B cell (primary cell): ENCODE measurements at regions not wholly inside any gene's neighbourhood (a gene's known extent, or its start where the extent isn't known, plus 50 kb on each side); places are given as distances from the start of the nearest gene placed in this dataset.

Experiments used
- ATAC-seq: fragments of 200-7000 bp; cut with Tn5 transposase; one replicate; pipeline ENCODE4 v1.10.0; 2021; ENCODE audit warnings: low read depth, mild to moderate bottlenecking, moderate number of reproducible peaks, moderate library complexity
- CTCF ChIA-PET: fragments of 350-600 bp; sonication (Branson Sonifier 250); formaldehyde crosslinking; loops from one replicate; lab custom pipeline; 2021; ENCODE audit warnings: antibody characterized with exemption, inconsistent platforms; lab: Charles Lee
- POLR2A ChIA-PET: fragments of 350-600 bp; sonication (Branson Sonifier 250); formaldehyde crosslinking; loops from one replicate; lab custom pipeline; 2021; ENCODE audit warnings: antibody characterized with exemption; lab: Charles Lee
- DNase-seq: peaks from one replicate; pipeline ENCODE4 v3.0.0; 2013
- H2AFZ ChIP-seq: 2 replicates; pipeline ENCODE4 v1.6.1; 2012; ENCODE audit warnings: mild to moderate bottlenecking, low read depth, low read length; ENCODE audit not compliant: insufficient read depth, poor library complexity, severe bottlenecking
- H3K27ac ChIP-seq, 2 donors: 1 replicate in 1 of 2; 2 replicates in 1 of 2; pipeline ENCODE4 v1.5.1; 2012 to 2013; ENCODE audit warnings: low read length in 2 of 2, mild to moderate bottlenecking in 2 of 2, moderate library complexity in 1 of 2
- H3K27me3 ChIP-seq, 4 experiments: fragments of 200-600 bp in 1 of 4; sonication (generic) in 1 of 4; replicated peaks in 1 of 4; 1 replicate in 2 of 4; 2 replicates in 2 of 4; pipeline versions ENCODE4 v1.6.1 to v1.7.0; 2013 to 2016; ENCODE audit warnings: low read length in 3 of 4, mild to moderate bottlenecking in 2 of 4, mixed read lengths in 1 of 4, moderate library complexity in 1 of 4; ENCODE audit not compliant: insufficient read depth in 4 of 4, control insufficient read depth in 3 of 4; ENCODE audit errors: control extremely low read depth in 1 of 4
- H3K36me3 ChIP-seq, 2 experiments: replicated peaks in 1 of 2; 1 replicate in 1 of 2; 2 replicates in 1 of 2; pipeline versions ENCODE4 v1.6.1 to v1.7.1; 2013; ENCODE audit warnings: low read length in 1 of 2; ENCODE audit not compliant: insufficient read depth in 2 of 2, control insufficient read depth in 1 of 2; ENCODE audit errors: control extremely low read depth in 1 of 2, extremely low read depth in 1 of 2
- H3K4me1 ChIP-seq, 2 donors: fragments of 200-600 bp in 1 of 2; sonication (generic) in 1 of 2; 1 replicate in 1 of 2; 2 replicates in 1 of 2; pipeline versions ENCODE4 v1.5.1 to v1.6.1; 2013 to 2017; ENCODE audit warnings: low read length in 2 of 2; ENCODE audit not compliant: control insufficient read depth in 2 of 2, insufficient read depth in 2 of 2
- H3K4me2 ChIP-seq: replicated peaks from 2 replicates; pipeline ENCODE3; 2012; ENCODE audit warnings: mild to moderate bottlenecking, low read depth, low read length; ENCODE audit not compliant: poor library complexity, severe bottlenecking
- H3K4me3 ChIP-seq, 5 experiments: fragments of 200-600 bp in 1 of 5; sonication (generic) in 1 of 5; 1 replicate in 3 of 5; 2 replicates in 2 of 5; pipeline versions ENCODE4 v1.5.1 to v1.7.0; 2011 to 2016; ENCODE audit warnings: low read length in 4 of 5, mild to moderate bottlenecking in 4 of 5, low read depth in 2 of 5, control low read depth in 1 of 5, moderate library complexity in 1 of 5; ENCODE audit not compliant: insufficient read depth in 1 of 5; ENCODE audit errors: control extremely low read depth in 1 of 5, extremely low read depth in 1 of 5
- H3K79me2 ChIP-seq: fragments of 200-600 bp; sonication (generic); one replicate; pipeline ENCODE4 v1.6.0; 2016; ENCODE audit warnings: low read length; ENCODE audit not compliant: control insufficient read depth, insufficient read depth
- H3K9ac ChIP-seq: fragments of 200-600 bp; sonication (generic); 2 replicates; pipeline ENCODE4 v1.6.1; 2017; ENCODE audit warnings: mild to moderate bottlenecking, low read length, moderate library complexity
- H3K9me3 ChIP-seq, 3 donors: one replicate each; pipeline versions ENCODE4 v1.6.1 to v1.7.1; 2013; ENCODE audit warnings: low read length in 2 of 3; ENCODE audit not compliant: control insufficient read depth in 2 of 3, insufficient read depth in 1 of 3; ENCODE audit errors: control extremely low read depth in 1 of 3
- H4K20me1 ChIP-seq: 2 replicates; pipeline ENCODE4 v1.6.0; 2012; ENCODE audit warnings: mild to moderate bottlenecking, low read length; ENCODE audit not compliant: insufficient read depth, control insufficient read depth, poor library complexity, severe bottlenecking
- H3K27ac Mint-ChIP-seq: one replicate; pipeline ENCODE4 v1.8.0; 2021; ENCODE audit warnings: mixed read lengths
- H3K27me3 Mint-ChIP-seq: one replicate; pipeline ENCODE4 v1.8.0; 2021; ENCODE audit warnings: mixed read lengths
- H3K4me1 Mint-ChIP-seq: one replicate; pipeline ENCODE4 v1.8.0; 2021; ENCODE audit warnings: mixed read lengths
- H3K4me3 Mint-ChIP-seq: one replicate; pipeline ENCODE4 v1.8.0; 2021; ENCODE audit warnings: mixed read lengths
- H3K9me3 Mint-ChIP-seq: one replicate; pipeline ENCODE4 v1.8.0; 2022; ENCODE audit warnings: mixed read lengths; ENCODE audit not compliant: insufficient read depth
- CTCF ChIP-seq: fragments of 200-600 bp; IDR thresholded peaks from one replicate; pipeline ENCODE4 v1.8.0; 2022; ENCODE audit warnings: antibody characterized with exemption, mild to moderate bottlenecking
- EZH2 ChIP-seq: IDR thresholded peaks from 2 replicates; pipeline ENCODE4 v1.6.1; 2012; ENCODE audit warnings: borderline replicate concordance, low read depth, mild to moderate bottlenecking, moderate library complexity, low read length; ENCODE audit not compliant: insufficient read depth, poor library complexity, severe bottlenecking
- WGBS: methylation state at CpG from one replicate; pipeline ENCODE4 v1.1.5; 2013; ENCODE audit warnings: missing lambda C conversion rate; ENCODE audit not compliant: insufficient coverage; 5-methylcytosine and 5-hydroxymethylcytosine counted together
- intact Hi-C: fragments of 100-400 bp; cut with micrococcal nuclease; formaldehyde crosslinking; loops from one replicate; pipeline ENCODE4 v1.10.0; 2022

GRCh38 chr18:76766429-76766828 is 55.9 kb upstream of the ZNF236 start:
- Histone ChIP-seq H3K4me1 (no peaks in the 10 kb centered on the region), H4K20me1 (no peaks in the 10 kb centered on the region), H3K79me2 (no peaks in the 10 kb centered on the region), H3K9me3 (peaks cover 0 to 4% (median 0%) of the 10 kb centered on the region in 3 donors), H3K36me3 (no peaks in the 10 kb centered on the region), H3K9ac (no peak overlapping the region), H3K4me3 (no peak overlapping the region), H3K27ac (no peak overlapping the region), H2AFZ (no peak overlapping the region), H3K4me2 (no peak overlapping the region), H3K27me3 (peaks cover 0 to 3% (median 0%) of the 10 kb centered on the region in 4 experiments)
- H3K9me3 Mint-ChIP-seq: peaks cover 6% of the 10 kb centered on the region
- H3K27ac Mint-ChIP-seq: no peak overlapping the region
- ATAC-seq (no peak), DNase-seq (no peak)
- ChIA-PET CTCF (no interaction called here), POLR2A (no interaction called here)
- no peaks in the 10 kb centered on the region for H3K4me1 Mint-ChIP-seq
- H3K4me3 Mint-ChIP-seq: no peak overlapping the region
- 92% methylated on average over 7 of the region's 7 CpGs for WGBS
- intact Hi-C loops: no loop called here
- TF ChIP-seq CTCF: no peak
- no peak for TF ChIP-seq EZH2
- peaks cover 38% of the 10 kb centered on the region for H3K27me3 Mint-ChIP-seq

GRCh38 chr18:76765649-76766048 is 56.7 kb upstream of the ZNF236 start:
- no peaks in the 10 kb centered on the region for H3K36me3 ChIP-seq
- no peak overlapping the region for H3K27ac ChIP-seq
- H3K27ac Mint-ChIP-seq: no peak overlapping the region
- TF ChIP-seq CTCF (no peak), EZH2 (no peak)
- H2AFZ ChIP-seq: no peak overlapping the region
- H3K9me3 Mint-ChIP-seq: peaks cover 6% of the 10 kb centered on the region
- POLR2A ChIA-PET: no interaction called here
- no peak for ATAC-seq
- no peaks in the 10 kb centered on the region for H3K4me1 Mint-ChIP-seq
- CTCF ChIA-PET: no interaction called here
- no peak overlapping the region for H3K4me3 Mint-ChIP-seq
- no peaks in the 10 kb centered on the region for H4K20me1 ChIP-seq
- H3K9ac ChIP-seq: no peak overlapping the region
- intact Hi-C loops: no loop called here
- no peak for DNase-seq
- H3K9me3 ChIP-seq: peaks cover 0 to 4% (median 0%) of the 10 kb centered on the region in 3 donors
- no peaks in the 10 kb centered on the region for H3K79me2 ChIP-seq
- peaks cover 31% of the 10 kb centered on the region for H3K27me3 Mint-ChIP-seq
- 100% methylated on average over 4 of the region's 5 CpGs for WGBS
- H3K27me3 ChIP-seq: peaks cover 0 to 3% (median 0%) of the 10 kb centered on the region in 4 experiments
- H3K4me2 ChIP-seq: no peak overlapping the region
- no peak overlapping the region for H3K4me3 ChIP-seq
- no peaks in the 10 kb centered on the region for H3K4me1 ChIP-seq
